HepG2 (cell line): ENCODE measurements at regions not wholly inside any gene's neighbourhood (a gene's known extent, or its start where the extent isn't known, plus 50 kb on each side); places are given as distances from the start of the nearest gene placed in this dataset.

Experiments used
- KDM1A ChIP-seq: IDR thresholded peaks from 2 replicates; pipeline ENCODE4 v1.6.1; 2016; ENCODE audit warnings: missing compliant biosample characterization
- NFE2L1 ChIP-seq: sonication (generic); formaldehyde crosslinking; IDR thresholded peaks from 2 replicates; pipeline ENCODE4 v1.4.0; 2020; ENCODE audit warnings: missing genetic modification reagents, mild to moderate bottlenecking, borderline replicate concordance
- NFYC ChIP-seq: IDR thresholded peaks from 2 replicates; pipeline ENCODE4 v1.6.1; 2016; ENCODE audit warnings: missing genetic modification reagents, missing compliant biosample characterization
- PHF21A ChIP-seq: sonication (generic); formaldehyde crosslinking; IDR thresholded peaks from 2 replicates; pipeline ENCODE4 v1.5.0; 2020; ENCODE audit warnings: mild to moderate bottlenecking, missing genetic modification reagents
- RBAK ChIP-seq: sonication (generic); formaldehyde crosslinking; IDR thresholded peaks from 2 replicates; pipeline ENCODE4 v1.5.1; 2020; ENCODE audit warnings: mild to moderate bottlenecking, missing genetic modification reagents
- SOX5 ChIP-seq: IDR thresholded peaks from 2 replicates; pipeline ENCODE4 v1.6.1; 2016; ENCODE audit warnings: borderline replicate concordance
- TAF15 ChIP-seq: fragments of 200-400 bp; formaldehyde crosslinking; IDR thresholded peaks from one replicate; pipeline ENCODE4 v1.6.1; 2018; ENCODE audit warnings: mild to moderate bottlenecking, low read depth, low read length; ENCODE audit not compliant: poor library complexity, severe bottlenecking
- XRCC5 ChIP-seq: fragments of 200-400 bp; formaldehyde crosslinking; optimal IDR thresholded peaks from 2 replicates; pipeline ENCODE3; 2017; ENCODE audit warnings: mild to moderate bottlenecking, low read length
- ZNF660 ChIP-seq: sonication (generic); formaldehyde crosslinking; IDR thresholded peaks from 2 replicates; pipeline ENCODE4 v1.5.1; 2020; ENCODE audit warnings: mild to moderate bottlenecking, low read depth, missing genetic modification reagents, borderline replicate concordance
- ZNF672 ChIP-seq: sonication (generic); formaldehyde crosslinking; IDR thresholded peaks from 2 replicates; pipeline ENCODE4 v1.8.1; 2022; ENCODE audit warnings: missing genetic modification reagents
- TF ChIP-seq, protein P1 (sequence below): sonication (generic); formaldehyde crosslinking; IDR thresholded peaks from 2 replicates; pipeline ENCODE4 v1.8.0; 2022; ENCODE audit warnings: missing genetic modification reagents, mild to moderate bottlenecking, borderline replicate concordance
- TF ChIP-seq, protein P2 (sequence below): sonication (generic); formaldehyde crosslinking; IDR thresholded peaks from 2 replicates; pipeline ENCODE4 v1.5.0; 2020; ENCODE audit warnings: mild to moderate bottlenecking, missing genetic modification reagents, borderline replicate concordance
- TF ChIP-seq, protein P3 (sequence below): sonication (generic); formaldehyde crosslinking; IDR thresholded peaks from 2 replicates; pipeline ENCODE4 v1.5.1; 2020; ENCODE audit warnings: missing genetic modification reagents, mild to moderate bottlenecking, borderline replicate concordance
- TF ChIP-seq, protein P4 (sequence below): IDR thresholded peaks from 2 replicates; pipeline ENCODE4 v1.6.1; 2018; ENCODE audit warnings: missing genetic modification reagents, mild to moderate bottlenecking, missing compliant biosample characterization
- TF ChIP-seq, protein P5 (sequence below): fragments of 450-650 bp; IDR thresholded peaks from 2 replicates; pipeline ENCODE4 v1.6.1; 2017
- TF ChIP-seq, protein P6 (sequence below): sonication (generic); formaldehyde crosslinking; conservative IDR thresholded peaks from 2 replicates; pipeline ENCODE4 v1.5.0; 2020; ENCODE audit warnings: missing genetic modification reagents

DNA sequence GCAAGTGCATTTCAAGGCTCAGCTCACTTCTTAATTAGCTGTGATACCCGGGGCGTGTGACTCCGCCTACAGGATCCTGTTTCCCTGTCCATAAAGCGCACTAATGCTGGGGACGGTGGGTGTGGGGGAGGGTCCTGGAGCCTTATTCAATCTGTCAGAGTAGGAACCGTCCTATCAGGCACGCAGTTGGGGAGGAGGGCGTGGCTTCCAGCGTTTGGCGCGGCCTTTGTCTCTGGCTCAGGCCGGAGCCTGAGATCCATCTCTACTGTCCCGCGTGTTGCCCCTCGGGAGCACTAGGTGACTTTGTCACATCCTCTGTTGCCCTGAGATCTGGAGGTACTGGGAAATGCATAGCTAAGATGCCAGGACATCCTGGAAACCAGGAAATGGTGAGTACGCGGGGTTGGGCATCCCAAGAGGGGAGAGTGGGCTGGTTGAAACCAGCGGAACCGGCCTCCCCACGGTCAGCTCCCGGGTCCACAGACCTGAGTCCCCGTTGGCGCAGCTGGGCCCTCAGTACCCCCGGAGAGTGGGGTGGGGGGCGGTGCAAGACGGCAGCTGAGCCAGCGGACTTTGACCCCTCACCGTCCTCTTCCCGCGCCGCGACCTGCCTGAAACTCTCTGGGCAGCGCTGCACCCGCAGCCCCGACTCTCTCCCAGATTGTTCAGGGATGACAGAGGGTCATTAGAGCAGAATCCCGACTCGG is 104.4 kb upstream of the ZNF92 start (continued):
- TF ChIP-seq, protein P1, sequence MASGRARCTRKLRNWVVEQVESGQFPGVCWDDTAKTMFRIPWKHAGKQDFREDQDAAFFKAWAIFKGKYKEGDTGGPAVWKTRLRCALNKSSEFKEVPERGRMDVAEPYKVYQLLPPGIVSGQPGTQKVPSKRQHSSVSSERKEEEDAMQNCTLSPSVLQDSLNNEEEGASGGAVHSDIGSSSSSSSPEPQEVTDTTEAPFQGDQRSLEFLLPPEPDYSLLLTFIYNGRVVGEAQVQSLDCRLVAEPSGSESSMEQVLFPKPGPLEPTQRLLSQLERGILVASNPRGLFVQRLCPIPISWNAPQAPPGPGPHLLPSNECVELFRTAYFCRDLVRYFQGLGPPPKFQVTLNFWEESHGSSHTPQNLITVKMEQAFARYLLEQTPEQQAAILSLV (CRISPR knock-in tag) = no peak
- TF ChIP-seq, protein P2, sequence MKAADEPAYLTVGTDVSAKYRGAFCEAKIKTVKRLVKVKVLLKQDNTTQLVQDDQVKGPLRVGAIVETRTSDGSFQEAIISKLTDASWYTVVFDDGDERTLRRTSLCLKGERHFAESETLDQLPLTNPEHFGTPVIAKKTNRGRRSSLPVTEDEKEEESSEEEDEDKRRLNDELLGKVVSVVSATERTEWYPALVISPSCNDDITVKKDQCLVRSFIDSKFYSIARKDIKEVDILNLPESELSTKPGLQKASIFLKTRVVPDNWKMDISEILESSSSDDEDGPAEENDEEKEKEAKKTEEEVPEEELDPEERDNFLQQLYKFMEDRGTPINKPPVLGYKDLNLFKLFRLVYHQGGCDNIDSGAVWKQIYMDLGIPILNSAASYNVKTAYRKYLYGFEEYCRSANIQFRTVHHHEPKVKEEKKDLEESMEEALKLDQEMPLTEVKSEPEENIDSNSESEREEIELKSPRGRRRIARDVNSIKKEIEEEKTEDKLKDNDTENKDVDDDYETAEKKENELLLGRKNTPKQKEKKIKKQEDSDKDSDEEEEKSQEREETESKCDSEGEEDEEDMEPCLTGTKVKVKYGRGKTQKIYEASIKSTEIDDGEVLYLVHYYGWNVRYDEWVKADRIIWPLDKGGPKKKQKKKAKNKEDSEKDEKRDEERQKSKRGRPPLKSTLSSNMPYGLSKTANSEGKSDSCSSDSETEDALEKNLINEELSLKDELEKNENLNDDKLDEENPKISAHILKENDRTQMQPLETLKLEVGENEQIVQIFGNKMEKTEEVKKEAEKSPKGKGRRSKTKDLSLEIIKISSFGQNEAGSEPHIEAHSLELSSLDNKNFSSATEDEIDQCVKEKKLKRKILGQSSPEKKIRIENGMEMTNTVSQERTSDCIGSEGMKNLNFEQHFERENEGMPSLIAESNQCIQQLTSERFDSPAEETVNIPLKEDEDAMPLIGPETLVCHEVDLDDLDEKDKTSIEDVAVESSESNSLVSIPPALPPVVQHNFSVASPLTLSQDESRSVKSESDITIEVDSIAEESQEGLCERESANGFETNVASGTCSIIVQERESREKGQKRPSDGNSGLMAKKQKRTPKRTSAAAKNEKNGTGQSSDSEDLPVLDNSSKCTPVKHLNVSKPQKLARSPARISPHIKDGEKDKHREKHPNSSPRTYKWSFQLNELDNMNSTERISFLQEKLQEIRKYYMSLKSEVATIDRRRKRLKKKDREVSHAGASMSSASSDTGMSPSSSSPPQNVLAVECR (CRISPR knock-in tag) = peak; percentile 97
- peak; percentile 45; the same call in 1 of the 2 replicates for TF ChIP-seq PHF21A
- TF ChIP-seq KDM1A (CRISPR knock-in tag) = no peak
- TF ChIP-seq XRCC5 = peak; percentile 55
- TF ChIP-seq NFYC (CRISPR knock-in tag) = peak; percentile 68
- TF ChIP-seq, protein P3, sequence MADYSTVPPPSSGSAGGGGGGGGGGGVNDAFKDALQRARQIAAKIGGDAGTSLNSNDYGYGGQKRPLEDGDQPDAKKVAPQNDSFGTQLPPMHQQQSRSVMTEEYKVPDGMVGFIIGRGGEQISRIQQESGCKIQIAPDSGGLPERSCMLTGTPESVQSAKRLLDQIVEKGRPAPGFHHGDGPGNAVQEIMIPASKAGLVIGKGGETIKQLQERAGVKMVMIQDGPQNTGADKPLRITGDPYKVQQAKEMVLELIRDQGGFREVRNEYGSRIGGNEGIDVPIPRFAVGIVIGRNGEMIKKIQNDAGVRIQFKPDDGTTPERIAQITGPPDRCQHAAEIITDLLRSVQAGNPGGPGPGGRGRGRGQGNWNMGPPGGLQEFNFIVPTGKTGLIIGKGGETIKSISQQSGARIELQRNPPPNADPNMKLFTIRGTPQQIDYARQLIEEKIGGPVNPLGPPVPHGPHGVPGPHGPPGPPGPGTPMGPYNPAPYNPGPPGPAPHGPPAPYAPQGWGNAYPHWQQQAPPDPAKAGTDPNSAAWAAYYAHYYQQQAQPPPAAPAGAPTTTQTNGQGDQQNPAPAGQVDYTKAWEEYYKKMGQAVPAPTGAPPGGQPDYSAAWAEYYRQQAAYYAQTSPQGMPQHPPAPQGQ (CRISPR knock-in tag) = no peak
- TF ChIP-seq, protein P4, sequence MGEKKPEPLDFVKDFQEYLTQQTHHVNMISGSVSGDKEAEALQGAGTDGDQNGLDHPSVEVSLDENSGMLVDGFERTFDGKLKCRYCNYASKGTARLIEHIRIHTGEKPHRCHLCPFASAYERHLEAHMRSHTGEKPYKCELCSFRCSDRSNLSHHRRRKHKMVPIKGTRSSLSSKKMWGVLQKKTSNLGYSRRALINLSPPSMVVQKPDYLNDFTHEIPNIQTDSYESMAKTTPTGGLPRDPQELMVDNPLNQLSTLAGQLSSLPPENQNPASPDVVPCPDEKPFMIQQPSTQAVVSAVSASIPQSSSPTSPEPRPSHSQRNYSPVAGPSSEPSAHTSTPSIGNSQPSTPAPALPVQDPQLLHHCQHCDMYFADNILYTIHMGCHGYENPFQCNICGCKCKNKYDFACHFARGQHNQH (CRISPR knock-in tag) = no peak
- no peak for TF ChIP-seq NFE2L1 (CRISPR knock-in tag)
- no peak for TF ChIP-seq TAF15
- TF ChIP-seq RBAK (CRISPR knock-in tag) = no peak
- TF ChIP-seq ZNF660 = no peak
- TF ChIP-seq, protein P5, sequence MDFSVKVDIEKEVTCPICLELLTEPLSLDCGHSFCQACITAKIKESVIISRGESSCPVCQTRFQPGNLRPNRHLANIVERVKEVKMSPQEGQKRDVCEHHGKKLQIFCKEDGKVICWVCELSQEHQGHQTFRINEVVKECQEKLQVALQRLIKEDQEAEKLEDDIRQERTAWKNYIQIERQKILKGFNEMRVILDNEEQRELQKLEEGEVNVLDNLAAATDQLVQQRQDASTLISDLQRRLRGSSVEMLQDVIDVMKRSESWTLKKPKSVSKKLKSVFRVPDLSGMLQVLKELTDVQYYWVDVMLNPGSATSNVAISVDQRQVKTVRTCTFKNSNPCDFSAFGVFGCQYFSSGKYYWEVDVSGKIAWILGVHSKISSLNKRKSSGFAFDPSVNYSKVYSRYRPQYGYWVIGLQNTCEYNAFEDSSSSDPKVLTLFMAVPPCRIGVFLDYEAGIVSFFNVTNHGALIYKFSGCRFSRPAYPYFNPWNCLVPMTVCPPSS = no peak
- no peak for TF ChIP-seq ZNF672 (CRISPR knock-in tag)
- TF ChIP-seq, protein P6, sequence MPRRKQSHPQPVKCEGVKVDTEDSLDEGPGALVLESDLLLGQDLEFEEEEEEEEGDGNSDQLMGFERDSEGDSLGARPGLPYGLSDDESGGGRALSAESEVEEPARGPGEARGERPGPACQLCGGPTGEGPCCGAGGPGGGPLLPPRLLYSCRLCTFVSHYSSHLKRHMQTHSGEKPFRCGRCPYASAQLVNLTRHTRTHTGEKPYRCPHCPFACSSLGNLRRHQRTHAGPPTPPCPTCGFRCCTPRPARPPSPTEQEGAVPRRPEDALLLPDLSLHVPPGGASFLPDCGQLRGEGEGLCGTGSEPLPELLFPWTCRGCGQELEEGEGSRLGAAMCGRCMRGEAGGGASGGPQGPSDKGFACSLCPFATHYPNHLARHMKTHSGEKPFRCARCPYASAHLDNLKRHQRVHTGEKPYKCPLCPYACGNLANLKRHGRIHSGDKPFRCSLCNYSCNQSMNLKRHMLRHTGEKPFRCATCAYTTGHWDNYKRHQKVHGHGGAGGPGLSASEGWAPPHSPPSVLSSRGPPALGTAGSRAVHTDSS (CRISPR knock-in tag) = no peak
- no peak for TF ChIP-seq SOX5 (CRISPR knock-in tag)
